K562 (cell line): ENCODE measurements at regions not wholly inside any gene's neighbourhood (a gene's known extent, or its start where the extent isn't known, plus 50 kb on each side); places are given as distances from the start of the nearest gene placed in this dataset.

Experiments
- ATAC-seq: fragments of 200-7000 bp; cut with Tn5 transposase; 3 replicates; pipeline ENCODE4 v1.9.1; 2020; ENCODE audit warnings: moderate library complexity
- BruUV-seq: library from RNA; stranded (reverse); fragments of 400-500 nt; replicated peaks from 2 replicates; lab custom pipeline; 2021; lab: Mats Ljungman, UMichigan
- CTCF ChIA-PET: fragments of 300-600 bp; formaldehyde crosslinking; extraction: SDS; loops from one replicate; lab custom pipeline; 2021; ENCODE audit warnings: low intra/inter-chr PET ratio; lab: Yijun Ruan, JAX
- POLR2A ChIA-PET: fragments of 300-600, 350-650 bp; sonication (Branson Sonifier 250); formaldehyde crosslinking; extraction: SDS; loops from one replicate; lab custom pipeline; 2021; ENCODE audit warnings: antibody characterized with exemption, inconsistent platforms; lab: Yijun Ruan, JAX
- DNase-seq, 4 experiments: peaks; one replicate each; pipeline versions ENCODE4 v3.0.0 to v3.0.0-alpha.2; 2011 to 2018; ENCODE audit warnings: low spot score in 3 of 4, mixed read lengths in 3 of 4; ENCODE audit errors: extremely low read depth in 1 of 4
- FAIRE-seq: peaks from 2 replicates; lab custom pipeline; 2011; peaks lifted over from hg19 to GRCh38; lab: Jason Lieb, UNC
- H2AFZ ChIP-seq: 2 replicates; pipeline ENCODE4 v1.6.0; 2011; ENCODE audit warnings: low read depth, low read length, control low read depth, inconsistent platforms
- H3K27ac ChIP-seq: fragments of 200-600 bp; 3 replicates; pipeline ENCODE4 v1.8.0; 2011; ENCODE audit warnings: low read depth, mild to moderate bottlenecking, control low read depth, inconsistent platforms, low read length, moderate library complexity, mixed read lengths; ENCODE audit errors: extremely low read depth
- H3K27me3 ChIP-seq, 2 experiments: fragments of 300-600 bp in 1 of 2; 2 replicates in 1 of 2; 3 replicates in 1 of 2; pipeline versions ENCODE4 v1.6.0 to v1.8.0; 2011; ENCODE audit warnings: inconsistent platforms in 2 of 2, low read length in 2 of 2, mild to moderate bottlenecking in 1 of 2, mixed read lengths in 1 of 2, moderate library complexity in 1 of 2; ENCODE audit not compliant: control insufficient read depth in 2 of 2, insufficient read depth in 2 of 2
- H3K36me3 ChIP-seq: fragments of 300-600 bp; 3 replicates; pipeline ENCODE4 v1.8.0; 2011; ENCODE audit warnings: mild to moderate bottlenecking, low read length, inconsistent platforms; ENCODE audit not compliant: control insufficient read depth, insufficient read depth
- H3K4me1 ChIP-seq, 2 experiments: fragments of 200-600 bp in 1 of 2; replicated peaks in 1 of 2; 2 replicates in 1 of 2; 3 replicates in 1 of 2; pipeline versions ENCODE4 v1.5.1 to v1.8.0; 2011; ENCODE audit warnings: inconsistent platforms in 2 of 2, low read length in 2 of 2, mild to moderate bottlenecking in 1 of 2, mixed read lengths in 1 of 2, moderate library complexity in 1 of 2; ENCODE audit not compliant: control insufficient read depth in 2 of 2, insufficient read depth in 2 of 2
- H3K4me2 ChIP-seq: 2 replicates; pipeline ENCODE4 v1.6.1; 2011; ENCODE audit warnings: low read length, control low read depth, inconsistent platforms, mixed read lengths; ENCODE audit not compliant: insufficient read depth
- H3K4me3 ChIP-seq: fragments of 200-600 bp; sonication (generic), shearing (Covaris generic); 2 replicates; pipeline ENCODE4 v1.5.1; 2016; ENCODE audit warnings: control low read depth, inconsistent platforms
- H3K79me2 ChIP-seq: fragments of 200-600 bp; 3 replicates; pipeline ENCODE4 v1.8.0; 2011; ENCODE audit warnings: low read length, inconsistent platforms; ENCODE audit not compliant: control insufficient read depth, insufficient read depth
- H3K9ac ChIP-seq, 2 experiments: 2 replicates each; pipeline versions ENCODE4 v1.6.0 to v1.6.1; 2011; ENCODE audit warnings: low read depth in 2 of 2, low read length in 2 of 2, control low read depth in 1 of 2, inconsistent platforms in 1 of 2, mild to moderate bottlenecking in 1 of 2, mixed read lengths in 1 of 2; ENCODE audit not compliant: insufficient read depth in 1 of 2
- H3K9me1 ChIP-seq: one replicate; pipeline ENCODE4 v1.6.0; 2011; ENCODE audit warnings: inconsistent platforms, mild to moderate bottlenecking, low read length, moderate library complexity; ENCODE audit not compliant: control insufficient read depth, insufficient read depth
- H3K9me3 ChIP-seq: replicated peaks from 2 replicates; pipeline ENCODE4 v1.5.1; 2011; ENCODE audit warnings: low read depth, low read length, inconsistent platforms; ENCODE audit not compliant: control insufficient read depth, insufficient read depth
- H4K20me1 ChIP-seq: replicated peaks from 2 replicates; pipeline ENCODE4 v1.6.1; 2011; ENCODE audit warnings: low read length, inconsistent platforms, mixed read lengths; ENCODE audit not compliant: control insufficient read depth, insufficient read depth
- BACH1 ChIP-seq: fragments of 200-800 bp; sonication (Bioruptor generic); IDR thresholded peaks from 2 replicates; pipeline ENCODE4 v1.6.1; 2016; ENCODE audit warnings: missing genetic modification characterization, missing compliant biosample characterization
- E2F3 ChIP-seq: fragments of 250-450 bp; sonication (Bioruptor Pico); IDR thresholded peaks from 2 replicates; pipeline ENCODE4 v1.4.0; 2020; ENCODE audit warnings: mild to moderate bottlenecking
- ELF2 ChIP-seq: fragments of 250-450 bp; sonication (Bioruptor Pico); IDR thresholded peaks from 2 replicates; pipeline ENCODE4 v1.5.0; 2021; ENCODE audit warnings: mild to moderate bottlenecking
- MECOM ChIP-seq: fragments of 250-450 bp; sonication (Bioruptor Pico); IDR thresholded peaks from 2 replicates; pipeline ENCODE4 v1.8.0; 2022; ENCODE audit warnings: inconsistent platforms
- MYC ChIP-seq, 2 experiments: fragments of 250-450 bp in 1 of 2; sonication (Bioruptor Pico) in 1 of 2; IDR thresholded peaks; 2 replicates each; pipeline versions ENCODE4 v1.5.1 to v1.6.1; 2012 to 2021; ENCODE audit warnings: low read depth in 2 of 2, borderline replicate concordance in 1 of 2, improper control_type of control experiment in 1 of 2, low read length in 1 of 2, mild to moderate bottlenecking in 1 of 2, moderate library complexity in 1 of 2
- SP2 ChIP-seq: IDR thresholded peaks from 2 replicates; pipeline ENCODE4 v1.6.1; 2011; ENCODE audit warnings: mild to moderate bottlenecking, low read depth, low read length, moderate library complexity; ENCODE audit not compliant: poor library complexity, severe bottlenecking; ENCODE audit errors: extremely low read depth
- ZNF316 ChIP-seq: fragments of 450-650 bp; IDR thresholded peaks from 2 replicates; pipeline ENCODE4 v1.6.1; 2016
- ZZZ3 ChIP-seq: fragments of 450-650 bp; IDR thresholded peaks from 2 replicates; pipeline ENCODE4 v1.6.1; 2016; ENCODE audit warnings: antibody characterized with exemption, mild to moderate bottlenecking, moderate library complexity
- WGBS: fragments of 100-300 bp; shearing (Covaris generic); methylation state at CpG from one replicate; pipeline ENCODE4 v1.1.6; 2016; ENCODE audit warnings: low coverage, mixed read lengths; ENCODE audit not compliant: insufficient coverage; ENCODE audit errors: missing lambda C conversion rate; 5-methylcytosine and 5-hydroxymethylcytosine counted together
- in situ Hi-C: fragments of 300-500 bp; cut with MboI; formaldehyde crosslinking; loops from 4 replicates; pipeline ENCODE4 v1.15.0; 2018; ENCODE audit warnings: inconsistent platforms, mixed read lengths
- intact Hi-C: fragments of 100-400 bp; cut with micrococcal nuclease; formaldehyde crosslinking; loops from 2 replicates; pipeline ENCODE4 v1.14.2; 2022
- TF ChIP-seq, protein P1 (sequence below): fragments of 450-650 bp; IDR thresholded peaks from 2 replicates; pipeline ENCODE4 v1.7.1; 2018; ENCODE audit warnings: mild to moderate bottlenecking, low read depth; ENCODE audit not compliant: partially characterized antibody
- TF ChIP-seq, protein P2 (sequence below): fragments of 250-450 bp; sonication (Bioruptor Pico); IDR thresholded peaks from 2 replicates; pipeline ENCODE4 v1.4.0; 2020; ENCODE audit warnings: borderline replicate concordance

DNA sequence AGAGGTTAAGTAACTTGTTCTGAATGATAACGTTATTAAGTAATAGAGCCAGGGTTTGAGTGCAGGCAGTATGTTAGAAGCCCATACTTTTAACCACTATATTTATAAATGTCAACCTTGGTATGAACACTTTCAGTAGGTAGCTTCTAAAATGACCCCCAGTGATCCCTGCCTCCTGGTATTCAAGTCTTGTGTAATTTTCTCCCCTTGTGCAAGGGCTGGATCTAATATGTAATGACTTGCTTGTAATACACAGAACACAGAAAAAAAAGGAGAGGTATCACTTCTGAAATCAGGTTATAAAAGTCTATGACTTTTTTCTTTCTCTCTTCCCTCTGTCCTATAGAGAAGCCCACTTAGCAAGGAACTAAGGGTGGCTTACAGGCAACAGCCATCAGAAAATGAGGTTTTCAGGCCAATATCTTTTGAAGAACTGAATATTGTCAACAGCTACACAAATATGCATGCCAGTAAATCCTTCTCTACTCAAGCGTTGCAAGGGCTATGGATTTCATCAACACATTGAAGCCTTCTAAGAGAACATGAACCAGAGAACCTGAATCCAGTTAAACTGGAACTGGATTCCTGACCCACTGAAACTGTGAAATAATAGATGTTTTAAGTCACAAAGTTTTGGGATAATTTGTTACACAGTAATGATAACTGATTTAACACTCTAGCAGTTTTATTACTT lies 712.3 kb downstream of the METTL15 start:
- ATAC-seq (no peak), DNase-seq (no peak), FAIRE-seq (no peak)
- no peaks in the 10 kb centered on the region for H3K4me1 ChIP-seq
- WGBS = 0% methylated on average over 2 of the region's 2 CpGs
- POLR2A ChIA-PET = no interaction called here
- intact Hi-C loops = no loop called here
- no peaks in the 10 kb centered on the region for H3K79me2 ChIP-seq
- no peak overlapping the region for H3K4me2 ChIP-seq
- CTCF ChIA-PET = no interaction called here
- no peaks in the 10 kb centered on the region for H3K9me1 ChIP-seq
- H3K27me3 ChIP-seq = no peaks in the 10 kb centered on the region
- no peaks in the 10 kb centered on the region for H4K20me1 ChIP-seq
- H2AFZ ChIP-seq = no peak overlapping the region
- no peaks in the 10 kb centered on the region for H3K36me3 ChIP-seq
- no peak overlapping the region for H3K27ac ChIP-seq
- no TSS peak for BruUV-seq
- in situ Hi-C loops = no loop called here
- no peak overlapping the region for H3K9ac ChIP-seq
- no peaks in the 10 kb centered on the region for H3K9me3 ChIP-seq
- no peak overlapping the region for H3K4me3 ChIP-seq
- no peak for TF ChIP-seq MECOM (CRISPR knock-in tag)
- TF ChIP-seq ELF2 (CRISPR knock-in tag) = no peak
- no peak for TF ChIP-seq ZZZ3
- TF ChIP-seq MYC (IDR thresholded peaks at IDR 0.05; ENCODE audit: low read depth, low read length) = no peak
- no peak for TF ChIP-seq MYC (CRISPR knock-in tag; IDR thresholded peaks at IDR 0.05; ENCODE audit: borderline replicate concordance, low read depth)
- no peak for TF ChIP-seq ZNF316
- TF ChIP-seq, protein P1, sequence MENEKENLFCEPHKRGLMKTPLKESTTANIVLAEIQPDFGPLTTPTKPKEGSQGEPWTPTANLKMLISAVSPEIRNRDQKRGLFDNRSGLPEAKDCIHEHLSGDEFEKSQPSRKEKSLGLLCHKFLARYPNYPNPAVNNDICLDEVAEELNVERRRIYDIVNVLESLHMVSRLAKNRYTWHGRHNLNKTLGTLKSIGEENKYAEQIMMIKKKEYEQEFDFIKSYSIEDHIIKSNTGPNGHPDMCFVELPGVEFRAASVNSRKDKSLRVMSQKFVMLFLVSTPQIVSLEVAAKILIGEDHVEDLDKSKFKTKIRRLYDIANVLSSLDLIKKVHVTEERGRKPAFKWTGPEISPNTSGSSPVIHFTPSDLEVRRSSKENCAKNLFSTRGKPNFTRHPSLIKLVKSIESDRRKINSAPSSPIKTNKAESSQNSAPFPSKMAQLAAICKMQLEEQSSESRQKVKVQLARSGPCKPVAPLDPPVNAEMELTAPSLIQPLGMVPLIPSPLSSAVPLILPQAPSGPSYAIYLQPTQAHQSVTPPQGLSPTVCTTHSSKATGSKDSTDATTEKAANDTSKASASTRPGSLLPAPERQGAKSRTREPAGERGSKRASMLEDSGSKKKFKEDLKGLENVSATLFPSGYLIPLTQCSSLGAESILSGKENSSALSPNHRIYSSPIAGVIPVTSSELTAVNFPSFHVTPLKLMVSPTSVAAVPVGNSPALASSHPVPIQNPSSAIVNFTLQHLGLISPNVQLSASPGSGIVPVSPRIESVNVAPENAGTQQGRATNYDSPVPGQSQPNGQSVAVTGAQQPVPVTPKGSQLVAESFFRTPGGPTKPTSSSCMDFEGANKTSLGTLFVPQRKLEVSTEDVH = no peak
- TF ChIP-seq, protein P2, sequence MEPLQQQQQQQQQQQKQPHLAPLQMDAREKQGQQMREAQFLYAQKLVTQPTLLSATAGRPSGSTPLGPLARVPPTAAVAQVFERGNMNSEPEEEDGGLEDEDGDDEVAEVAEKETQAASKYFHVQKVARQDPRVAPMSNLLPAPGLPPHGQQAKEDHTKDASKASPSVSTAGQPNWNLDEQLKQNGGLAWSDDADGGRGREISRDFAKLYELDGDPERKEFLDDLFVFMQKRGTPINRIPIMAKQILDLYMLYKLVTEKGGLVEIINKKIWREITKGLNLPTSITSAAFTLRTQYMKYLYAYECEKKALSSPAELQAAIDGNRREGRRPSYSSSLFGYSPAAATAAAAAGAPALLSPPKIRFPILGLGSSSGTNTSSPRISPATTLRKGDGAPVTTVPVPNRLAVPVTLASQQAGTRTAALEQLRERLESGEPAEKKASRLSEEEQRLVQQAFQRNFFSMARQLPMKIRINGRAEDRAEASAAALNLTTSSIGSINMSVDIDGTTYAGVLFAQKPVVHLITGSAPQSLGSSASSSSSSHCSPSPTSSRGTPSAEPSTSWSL (CRISPR knock-in tag) = no peak
- no peak for TF ChIP-seq E2F3 (CRISPR knock-in tag)
- TF ChIP-seq BACH1 = no peak
- no peak for TF ChIP-seq SP2
